ENCODE measurements at regions not wholly inside any gene's neighbourhood (a gene's known extent, or its start where the extent isn't known, plus 50 kb on each side); places are given as distances from the start of the nearest gene placed in this dataset.

- H3K4me1 Mint-ChIP-seq (ENCODE audit: low read depth): no peaks in the 10 kb centered on the region
- peaks cover 7% of the 10 kb centered on the region for H3K9me3 Mint-ChIP-seq
- peaks cover 1% of the 10 kb centered on the region for H3K27me3 Mint-ChIP-seq (ENCODE audit: insufficient read depth)
- H3K27ac Mint-ChIP-seq: no peak overlapping the region
- intact Hi-C loops (cut with micrococcal nuclease): no loop called here
- no peak for DNase-seq (ENCODE audit: low spot score)
- H3K36me3 Mint-ChIP-seq (ENCODE audit: low read depth): no peaks in the 10 kb centered on the region
- no peak overlapping the region for H3K4me3 Mint-ChIP-seq
These were observed 70.5 kb downstream of the PLXNA1 start for GRCh38 chr3:127053450-127053849.

- DNase-seq (ENCODE audit: low spot score): no peak
- H3K27ac Mint-ChIP-seq: no peak overlapping the region
- no peak overlapping the region for H3K4me3 Mint-ChIP-seq
- peaks cover 7% of the 10 kb centered on the region for H3K9me3 Mint-ChIP-seq
- intact Hi-C loops (cut with micrococcal nuclease): no loop called here
- peaks cover 1% of the 10 kb centered on the region for H3K27me3 Mint-ChIP-seq (ENCODE audit: insufficient read depth)
- H3K36me3 Mint-ChIP-seq (ENCODE audit: low read depth): no peaks in the 10 kb centered on the region
- no peaks in the 10 kb centered on the region for H3K4me1 Mint-ChIP-seq (ENCODE audit: low read depth)
These were observed 71.1 kb downstream of the PLXNA1 start for GRCh38 chr3:127053979-127054378.

GRCh38 chr3:127056281-127056680, 73.4 kb downstream of the PLXNA1 start:
- DNase-seq (ENCODE audit: low spot score): no peak
- Mint-ChIP-seq H3K9me3 (peaks cover 7% of the 10 kb centered on the region), H3K4me1 (ENCODE audit: low read depth) (no peaks in the 10 kb centered on the region), H3K27ac (no peak overlapping the region), H3K27me3 (ENCODE audit: insufficient read depth) (peaks cover 1% of the 10 kb centered on the region), H3K36me3 (ENCODE audit: low read depth) (no peaks in the 10 kb centered on the region), H3K4me3 (no peak overlapping the region)
- intact Hi-C loops (cut with micrococcal nuclease): no loop called here

GRCh38 chr3:127056976-127057375, 74.1 kb downstream of the PLXNA1 start:
- H3K4me1 Mint-ChIP-seq (ENCODE audit: low read depth): no peaks in the 10 kb centered on the region
- no peaks in the 10 kb centered on the region for H3K36me3 Mint-ChIP-seq (ENCODE audit: low read depth)
- no peak overlapping the region for H3K4me3 Mint-ChIP-seq
- DNase-seq (ENCODE audit: low spot score): no peak
- peaks cover 7% of the 10 kb centered on the region for H3K9me3 Mint-ChIP-seq
- H3K27me3 Mint-ChIP-seq (ENCODE audit: insufficient read depth): peaks cover 3% of the 10 kb centered on the region
- H3K27ac Mint-ChIP-seq: no peak overlapping the region
- intact Hi-C loops (cut with micrococcal nuclease): no loop called here

GRCh38 chr3:127059072-127059471, 76.2 kb downstream of the PLXNA1 start:
- DNase-seq (ENCODE audit: low spot score): no peak
- Mint-ChIP-seq H3K36me3 (ENCODE audit: low read depth) (no peaks in the 10 kb centered on the region), H3K9me3 (peaks cover 7% of the 10 kb centered on the region), H3K27me3 (ENCODE audit: insufficient read depth) (peaks cover 6% of the 10 kb centered on the region), H3K27ac (no peak overlapping the region), H3K4me1 (ENCODE audit: low read depth) (no peaks in the 10 kb centered on the region), H3K4me3 (no peak overlapping the region)
- intact Hi-C loops (cut with micrococcal nuclease): no loop called here

GRCh38 chr3:127061641-127062040, 78.7 kb downstream of the PLXNA1 start:
- no peak overlapping the region for H3K27ac Mint-ChIP-seq
- H3K4me3 Mint-ChIP-seq: no peak overlapping the region
- H3K9me3 Mint-ChIP-seq: peaks cover 7% of the 10 kb centered on the region
- DNase-seq (ENCODE audit: low spot score): no peak
- intact Hi-C loops (cut with micrococcal nuclease): no loop called here
- H3K4me1 Mint-ChIP-seq (ENCODE audit: low read depth): no peaks in the 10 kb centered on the region
- H3K36me3 Mint-ChIP-seq (ENCODE audit: low read depth): no peaks in the 10 kb centered on the region
- H3K27me3 Mint-ChIP-seq (ENCODE audit: insufficient read depth): peaks cover 7% of the 10 kb centered on the region

GRCh38 chr3:127062926-127063325, 80.0 kb downstream of the PLXNA1 start:
- H3K27ac Mint-ChIP-seq: no peak overlapping the region
- intact Hi-C loops (cut with micrococcal nuclease): no loop called here

GRCh38 chr3:127063916-127064315, 81.0 kb downstream of the PLXNA1 start:
- intact Hi-C loops (cut with micrococcal nuclease): no loop called here
- no peak overlapping the region for H3K4me3 Mint-ChIP-seq
- H3K36me3 Mint-ChIP-seq (ENCODE audit: low read depth): no peaks in the 10 kb centered on the region
- H3K4me1 Mint-ChIP-seq (ENCODE audit: low read depth): no peaks in the 10 kb centered on the region
- H3K27me3 Mint-ChIP-seq (ENCODE audit: insufficient read depth): peaks cover 7% of the 10 kb centered on the region
- H3K9me3 Mint-ChIP-seq: no peaks in the 10 kb centered on the region
- no peak for DNase-seq (ENCODE audit: low spot score)
- H3K27ac Mint-ChIP-seq: no peak overlapping the region

More at GRCh38 chr3:127062926-127063325, 80.0 kb downstream of the PLXNA1 start:
- DNase-seq (ENCODE audit: low spot score): no peak
- Mint-ChIP-seq H3K27me3 (ENCODE audit: insufficient read depth) (peaks cover 7% of the 10 kb centered on the region), H3K36me3 (ENCODE audit: low read depth) (no peaks in the 10 kb centered on the region), H3K9me3 (no peaks in the 10 kb centered on the region), H3K4me3 (no peak overlapping the region), H3K4me1 (ENCODE audit: low read depth) (no peaks in the 10 kb centered on the region)

GRCh38 chr3:127064391-127065137, 81.6 kb downstream of the PLXNA1 start:
- Mint-ChIP-seq H3K9me3 (no peaks in the 10 kb centered on the region), H3K4me1 (ENCODE audit: low read depth) (no peaks in the 10 kb centered on the region), H3K4me3 (no peak overlapping the region), H3K27ac (no peak overlapping the region), H3K36me3 (ENCODE audit: low read depth) (no peaks in the 10 kb centered on the region), H3K27me3 (ENCODE audit: insufficient read depth) (peaks cover 7% of the 10 kb centered on the region)
- intact Hi-C loops (cut with micrococcal nuclease): no loop called here
- DNase-seq (ENCODE audit: low spot score): no peak

GRCh38 chr3:127065138-127065427, 82.2 kb downstream of the PLXNA1 start:
- DNase-seq (ENCODE audit: low spot score): no peak
- intact Hi-C loops (cut with micrococcal nuclease): no loop called here
- Mint-ChIP-seq H3K4me3 (no peak overlapping the region), H3K4me1 (ENCODE audit: low read depth) (no peaks in the 10 kb centered on the region), H3K27ac (no peak overlapping the region), H3K9me3 (no peaks in the 10 kb centered on the region), H3K36me3 (ENCODE audit: low read depth) (no peaks in the 10 kb centered on the region), H3K27me3 (ENCODE audit: insufficient read depth) (peaks cover 7% of the 10 kb centered on the region)

GRCh38 chr3:127065561-127066290, 82.8 kb downstream of the PLXNA1 start:
- H3K27ac Mint-ChIP-seq: no peak overlapping the region
- no peak overlapping the region for H3K4me3 Mint-ChIP-seq
- no peaks in the 10 kb centered on the region for H3K9me3 Mint-ChIP-seq
- peaks cover 7% of the 10 kb centered on the region for H3K27me3 Mint-ChIP-seq (ENCODE audit: insufficient read depth)
- DNase-seq (ENCODE audit: low spot score): no peak
- H3K36me3 Mint-ChIP-seq (ENCODE audit: low read depth): no peaks in the 10 kb centered on the region
- intact Hi-C loops (cut with micrococcal nuclease): no loop called here
- H3K4me1 Mint-ChIP-seq (ENCODE audit: low read depth): no peaks in the 10 kb centered on the region

GRCh38 chr3:127066635-127067034, 83.7 kb downstream of the PLXNA1 start:
- Mint-ChIP-seq H3K36me3 (ENCODE audit: low read depth) (no peaks in the 10 kb centered on the region), H3K4me3 (no peak overlapping the region), H3K27ac (no peak overlapping the region), H3K27me3 (ENCODE audit: insufficient read depth) (peaks cover 7% of the 10 kb centered on the region), H3K4me1 (ENCODE audit: low read depth) (no peaks in the 10 kb centered on the region), H3K9me3 (no peaks in the 10 kb centered on the region)
- intact Hi-C loops (cut with micrococcal nuclease): no loop called here
- DNase-seq (ENCODE audit: low spot score): no peak

- intact Hi-C loops (cut with micrococcal nuclease): no loop called here
These were observed 84.4 kb downstream of the PLXNA1 start for GRCh38 chr3:127067116-127067910.

More at GRCh38 chr3:127067116-127067910, 84.4 kb downstream of the PLXNA1 start:
- Mint-ChIP-seq H3K36me3 (ENCODE audit: low read depth) (no peaks in the 10 kb centered on the region), H3K4me1 (ENCODE audit: low read depth) (no peaks in the 10 kb centered on the region), H3K27me3 (ENCODE audit: insufficient read depth) (peaks cover 5% of the 10 kb centered on the region), H3K4me3 (no peak overlapping the region), H3K27ac (no peak overlapping the region), H3K9me3 (no peaks in the 10 kb centered on the region)
- DNase-seq (ENCODE audit: low spot score): no peak
